Activated CD8-positive, alpha-beta T cell treated with anti-CD3 and anti-CD28 coated beads for 36 hours (primary cell): ENCODE measurements at regions not wholly inside any gene's neighbourhood (a gene's known extent, or its start where the extent isn't known, plus 50 kb on each side); places are given as distances from the start of the nearest gene placed in this dataset.

Source experiments
- ATAC-seq: fragments of 200-7000 bp; cut with Tn5 transposase; one replicate; pipeline ENCODE4 v1.10.0; 2021; ENCODE audit warnings: mild to moderate bottlenecking, moderate library complexity
- CTCF ChIA-PET: fragments of 350-600 bp; sonication (Branson Sonifier 250); formaldehyde crosslinking; loops from one replicate; lab custom pipeline; 2021; ENCODE audit warnings: antibody characterized with exemption; lab: Charles Lee
- POLR2A ChIA-PET: fragments of 350-600 bp; sonication (Branson Sonifier 250); formaldehyde crosslinking; loops from one replicate; lab custom pipeline; 2021; ENCODE audit warnings: antibody characterized with exemption; lab: Charles Lee
- DNase-seq: peaks from one replicate; pipeline ENCODE4 v3.0.0-alpha.2; 2020
- H3K27ac Mint-ChIP-seq: one replicate; pipeline ENCODE4 v1.8.0; 2021; ENCODE audit warnings: mild to moderate bottlenecking, mixed read lengths
- H3K27me3 Mint-ChIP-seq: one replicate; pipeline ENCODE4 v1.8.0; 2021; ENCODE audit warnings: mixed read lengths
- H3K36me3 Mint-ChIP-seq: one replicate; pipeline ENCODE4 v1.8.0; 2021; ENCODE audit warnings: low read depth, mixed read lengths
- H3K4me1 Mint-ChIP-seq: one replicate; pipeline ENCODE4 v1.8.0; 2021; ENCODE audit warnings: low read depth, mixed read lengths
- H3K4me3 Mint-ChIP-seq: one replicate; pipeline ENCODE4 v1.8.0; 2021; ENCODE audit warnings: mild to moderate bottlenecking, moderate library complexity, mixed read lengths
- H3K9me3 Mint-ChIP-seq: one replicate; pipeline ENCODE4 v1.8.0; 2021; ENCODE audit warnings: mixed read lengths
- intact Hi-C: fragments of 100-400 bp; cut with micrococcal nuclease; formaldehyde crosslinking; loops from one replicate; pipeline ENCODE4 v1.10.0; 2022
- TF ChIP-seq, protein P1 (sequence below): fragments of 200-600 bp; IDR thresholded peaks from one replicate; pipeline ENCODE4 v1.8.0; 2022; ENCODE audit warnings: antibody characterized with exemption, mild to moderate bottlenecking

DNA sequence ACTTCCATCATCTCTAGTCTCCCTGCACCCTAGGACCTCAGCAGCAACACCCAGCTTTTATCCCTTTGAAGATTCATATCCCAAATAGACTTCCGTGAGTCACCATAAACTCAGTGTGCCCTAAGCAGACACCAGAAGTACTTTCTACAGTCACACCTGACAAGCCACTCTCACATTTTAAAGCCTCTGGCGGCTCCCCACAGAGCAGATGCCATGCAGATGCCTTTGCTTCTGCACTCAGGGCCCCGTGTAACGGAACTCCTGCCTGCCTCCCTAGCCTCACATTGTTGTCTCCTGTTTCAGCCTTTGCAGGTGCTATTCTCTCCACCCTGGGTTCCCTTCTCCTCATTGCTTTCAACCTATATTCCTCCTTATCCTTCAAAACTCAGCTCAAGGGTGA lies 155.5 kb upstream of the SLC24A5 start:
- H3K27me3 Mint-ChIP-seq, result peaks cover 7% of the 10 kb centered on the region
- no peaks in the 10 kb centered on the region for H3K36me3 Mint-ChIP-seq
- H3K27ac Mint-ChIP-seq, result no peak overlapping the region
- peaks cover 11% of the 10 kb centered on the region for H3K4me1 Mint-ChIP-seq
- CTCF ChIA-PET, result no interaction called here
- TF ChIP-seq, protein P1, sequence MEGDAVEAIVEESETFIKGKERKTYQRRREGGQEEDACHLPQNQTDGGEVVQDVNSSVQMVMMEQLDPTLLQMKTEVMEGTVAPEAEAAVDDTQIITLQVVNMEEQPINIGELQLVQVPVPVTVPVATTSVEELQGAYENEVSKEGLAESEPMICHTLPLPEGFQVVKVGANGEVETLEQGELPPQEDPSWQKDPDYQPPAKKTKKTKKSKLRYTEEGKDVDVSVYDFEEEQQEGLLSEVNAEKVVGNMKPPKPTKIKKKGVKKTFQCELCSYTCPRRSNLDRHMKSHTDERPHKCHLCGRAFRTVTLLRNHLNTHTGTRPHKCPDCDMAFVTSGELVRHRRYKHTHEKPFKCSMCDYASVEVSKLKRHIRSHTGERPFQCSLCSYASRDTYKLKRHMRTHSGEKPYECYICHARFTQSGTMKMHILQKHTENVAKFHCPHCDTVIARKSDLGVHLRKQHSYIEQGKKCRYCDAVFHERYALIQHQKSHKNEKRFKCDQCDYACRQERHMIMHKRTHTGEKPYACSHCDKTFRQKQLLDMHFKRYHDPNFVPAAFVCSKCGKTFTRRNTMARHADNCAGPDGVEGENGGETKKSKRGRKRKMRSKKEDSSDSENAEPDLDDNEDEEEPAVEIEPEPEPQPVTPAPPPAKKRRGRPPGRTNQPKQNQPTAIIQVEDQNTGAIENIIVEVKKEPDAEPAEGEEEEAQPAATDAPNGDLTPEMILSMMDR, result no peak
- intact Hi-C loops, result no loop called here
- no peak overlapping the region for H3K4me3 Mint-ChIP-seq
- POLR2A ChIA-PET, result no interaction called here
- no peaks in the 10 kb centered on the region for H3K9me3 Mint-ChIP-seq
- ATAC-seq (no peak), DNase-seq (no peak)

DNA sequence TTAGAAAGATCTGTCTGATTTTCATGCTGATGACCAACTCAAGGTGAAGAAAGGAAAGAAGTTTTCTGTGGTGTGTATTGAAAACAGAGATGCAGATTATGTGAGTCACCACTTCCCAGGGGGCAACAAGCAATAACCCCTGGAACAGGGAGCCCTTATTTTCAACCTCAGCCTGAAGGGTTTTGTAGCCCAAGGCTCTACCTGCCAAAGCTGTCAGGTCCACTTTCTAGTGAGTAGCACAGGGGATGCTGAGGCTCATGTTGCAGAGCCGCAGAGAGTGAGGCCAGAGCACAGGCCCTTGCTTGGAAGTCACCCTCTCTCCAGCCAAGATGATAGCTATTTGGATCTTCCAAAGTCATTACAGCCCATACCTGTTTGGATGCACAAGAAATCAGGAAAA lies 152.2 kb upstream of the SLC24A5 start:
- TF ChIP-seq, protein P1, result no peak
- intact Hi-C loops, result no loop called here
- DNase-seq (no peak), ATAC-seq (no peak)
- no peak overlapping the region for H3K4me3 Mint-ChIP-seq
- peaks cover 3% of the 10 kb centered on the region for H3K27me3 Mint-ChIP-seq
- H3K36me3 Mint-ChIP-seq, result no peaks in the 10 kb centered on the region
- CTCF ChIA-PET, result no interaction called here
- H3K9me3 Mint-ChIP-seq, result no peaks in the 10 kb centered on the region
- POLR2A ChIA-PET, result no interaction called here
- H3K4me1 Mint-ChIP-seq, result no peaks in the 10 kb centered on the region
- no peak overlapping the region for H3K27ac Mint-ChIP-seq

DNA sequence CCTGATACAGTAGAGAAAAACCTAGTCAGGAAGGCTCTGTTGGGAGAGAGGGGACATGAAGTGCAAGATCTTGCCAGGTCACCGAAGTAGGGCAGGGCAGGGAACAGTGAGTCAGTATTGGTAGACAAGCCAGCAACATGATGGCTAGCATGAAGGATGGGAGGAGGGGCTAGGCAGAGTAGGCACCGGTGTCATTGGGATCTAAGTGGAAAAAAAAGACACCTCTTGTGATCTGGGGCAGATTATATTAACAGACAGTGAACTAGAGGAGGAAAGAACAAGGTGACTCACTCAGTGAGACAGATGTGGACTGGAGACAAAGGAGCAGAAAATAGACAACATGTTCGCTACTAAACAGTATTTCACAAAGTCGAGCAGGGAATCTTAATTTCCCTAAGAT lies 149.2 kb upstream of the SLC24A5 start:
- ChIA-PET POLR2A (no interaction called here), CTCF (no interaction called here)
- H3K27me3 Mint-ChIP-seq, result peaks cover 3% of the 10 kb centered on the region
- TF ChIP-seq, protein P1, result no peak
- H3K27ac Mint-ChIP-seq, result no peak overlapping the region
- no peak for ATAC-seq
- DNase-seq, result no peak
- H3K4me3 Mint-ChIP-seq, result no peak overlapping the region
- H3K9me3 Mint-ChIP-seq, result no peaks in the 10 kb centered on the region
- H3K4me1 Mint-ChIP-seq, result no peaks in the 10 kb centered on the region
- no peaks in the 10 kb centered on the region for H3K36me3 Mint-ChIP-seq
- intact Hi-C loops, result no loop called here

DNA sequence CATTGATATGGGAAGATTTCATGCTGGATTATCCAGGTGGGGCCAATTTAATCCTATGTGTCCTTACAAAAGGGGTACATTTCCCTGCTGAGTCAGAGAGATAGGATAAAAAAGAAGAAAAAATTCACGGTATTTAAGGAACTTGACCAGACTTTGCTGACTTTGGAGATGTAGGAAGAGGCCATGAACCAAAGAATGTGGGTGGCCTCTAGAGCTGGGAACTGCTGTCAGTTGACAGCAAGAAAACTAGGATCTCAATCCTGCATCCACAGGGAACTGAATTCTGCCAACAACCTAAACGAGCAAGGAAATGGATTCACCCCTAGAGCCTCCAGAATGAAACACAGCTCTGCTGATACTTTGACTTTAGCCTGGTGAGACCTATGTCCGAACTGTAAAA lies 148.1 kb upstream of the SLC24A5 start:
- intact Hi-C loops, result no loop called here
- Mint-ChIP-seq H3K27me3 (peaks cover 5% of the 10 kb centered on the region), H3K27ac (no peak overlapping the region), H3K4me3 (no peak overlapping the region), H3K36me3 (no peaks in the 10 kb centered on the region), H3K9me3 (no peaks in the 10 kb centered on the region), H3K4me1 (no peaks in the 10 kb centered on the region)
- POLR2A ChIA-PET, result no interaction called here
- CTCF ChIA-PET, result no interaction called here
- DNase-seq (no peak), ATAC-seq (no peak)
- TF ChIP-seq, protein P1, result no peak

DNA sequence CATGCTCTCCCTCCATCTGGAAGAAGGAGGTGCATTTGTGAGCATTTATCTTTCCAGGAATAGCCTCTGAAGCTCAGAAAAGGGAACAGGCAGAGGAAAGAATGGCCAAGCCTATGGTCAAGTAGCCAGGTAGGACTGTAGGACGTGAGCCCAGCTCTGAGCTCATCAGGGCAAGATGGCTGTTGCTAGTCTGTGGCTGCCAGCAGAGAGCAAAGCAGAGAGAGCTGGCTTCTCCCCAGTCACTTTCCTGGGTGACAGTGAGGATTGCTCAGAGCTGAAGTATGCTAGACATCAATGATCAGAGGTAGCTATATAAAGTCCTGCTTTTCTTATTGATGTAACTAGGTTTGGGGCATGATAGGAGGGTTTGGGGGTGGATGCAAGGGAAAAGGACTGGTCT lies 146.1 kb upstream of the SLC24A5 start:
- CTCF ChIA-PET, result interaction anchor here (3.6 kb wide), 1 partner anchor 13 kb away, joined by 20 read pairs; no protein-coding TSS in a partner anchor
- Mint-ChIP-seq H3K9me3 (no peaks in the 10 kb centered on the region), H3K27ac (no peak overlapping the region), H3K27me3 (peaks cover 12% of the 10 kb centered on the region), H3K36me3 (no peaks in the 10 kb centered on the region), H3K4me1 (no peaks in the 10 kb centered on the region), H3K4me3 (no peak overlapping the region)
- ATAC-seq, result no peak
- TF ChIP-seq, protein P1, result no peak
- intact Hi-C loops, result no loop called here
- no peak for DNase-seq
- POLR2A ChIA-PET, result no interaction called here
